Thyroid gland (tissue), 4 donors: ENCODE measurements at regions not wholly inside any gene's neighbourhood (a gene's known extent, or its start where the extent isn't known, plus 50 kb on each side); places are given as distances from the start of the nearest gene placed in this dataset.

ENCODE experiments used
- DNase-seq, 2 donors: peaks; one replicate each; pipeline ENCODE4 v3.0.0-alpha.2; 2019
- H3K27ac ChIP-seq, 3 donors: fragments of 200-600 bp; sonication (generic); 1 replicate in 2 of 3; 2 replicates in 1 of 3; pipeline ENCODE4 v1.5.1; 2016 to 2019; ENCODE audit warnings: mild to moderate bottlenecking in 1 of 3, moderate library complexity in 1 of 3
- H3K27me3 ChIP-seq: fragments of 200-600 bp; sonication (generic); one replicate; pipeline ENCODE4 v1.5.1; 2019
- H3K36me3 ChIP-seq, 2 donors: fragments of 200-600 bp; sonication (generic); one replicate each; pipeline ENCODE4 v1.5.1; 2016 to 2019
- H3K4me1 ChIP-seq, 2 donors: fragments of 200-600 bp; sonication (generic); one replicate each; pipeline ENCODE4 v1.5.1; 2017 to 2019
- H3K4me3 ChIP-seq, 3 donors: fragments of 200-600 bp; sonication (generic); replicated peaks in 1 of 3; 1 replicate in 2 of 3; 2 replicates in 1 of 3; pipeline ENCODE4 v1.5.1; 2016; ENCODE audit warnings: mild to moderate bottlenecking in 1 of 3
- H3K9me3 ChIP-seq: fragments of 200-600 bp; sonication (generic); one replicate; pipeline ENCODE4 v1.5.1; 2017
- CTCF ChIP-seq, 6 experiments: fragments of 200-600 bp in 3 of 6; fragments of 450-650 bp in 3 of 6; sonication (generic) in 3 of 6; IDR thresholded peaks; one replicate each; pipeline ENCODE4 v1.5.1; 2016 to 2019; ENCODE audit warnings: antibody characterized with exemption in 6 of 6, mild to moderate bottlenecking in 2 of 6, inconsistent platforms in 1 of 6, moderate library complexity in 1 of 6
- POLR2A ChIP-seq, 2 donors: fragments of 450-650 bp; IDR thresholded peaks; one replicate each; pipeline ENCODE4 v1.6.1; 2017; ENCODE audit warnings: antibody characterized with exemption in 2 of 2, mild to moderate bottlenecking in 2 of 2, moderate library complexity in 1 of 2
- WGBS, 2 donors: methylation state at CpG; one replicate each; pipeline ENCODE4 v1.1.5; 2017; 5-methylcytosine and 5-hydroxymethylcytosine counted together
- intact Hi-C: fragments of 100-400 bp; cut with DNase I; formaldehyde crosslinking; loops from one replicate; pipeline ENCODE4 v1.15.1; 2023

DNA sequence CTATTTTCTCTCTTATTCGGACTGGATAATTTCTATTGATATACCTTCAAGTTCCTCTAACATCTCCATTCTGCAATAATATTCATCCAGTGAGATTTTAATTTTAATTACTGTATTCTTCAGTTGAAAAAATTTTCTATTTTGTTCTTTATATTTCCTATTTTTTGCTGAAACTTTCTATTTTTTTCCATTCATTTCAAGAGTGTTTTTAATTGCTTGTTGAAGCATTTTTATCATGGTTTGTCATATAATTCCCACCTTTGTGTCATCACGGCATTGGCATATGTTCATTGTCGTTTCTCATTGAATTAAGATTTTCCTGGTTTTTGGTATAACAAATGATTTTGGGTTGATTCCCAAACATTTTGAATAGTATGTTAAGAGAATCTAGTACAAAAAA is 214.9 kb upstream of the HDDC2 start:
- TF ChIP-seq CTCF (IDR thresholded peaks at IDR 0.05) (no peak), POLR2A (IDR thresholded peaks at IDR 0.05) (no peak)
- intact Hi-C loops = no loop called here
- H3K27ac ChIP-seq = no peak overlapping the region
- no peaks in the 10 kb centered on the region for H3K9me3 ChIP-seq
- no peak overlapping the region for H3K4me3 ChIP-seq
- peaks cover 11% of the 10 kb centered on the region in 2 donors for H3K4me1 ChIP-seq
- no peak for DNase-seq
- WGBS, 2 donors = 83 to 87% methylated on average over 3 of the region's 3 CpGs
- no peaks in the 10 kb centered on the region for H3K27me3 ChIP-seq
- no peaks in the 10 kb centered on the region for H3K36me3 ChIP-seq

DNA sequence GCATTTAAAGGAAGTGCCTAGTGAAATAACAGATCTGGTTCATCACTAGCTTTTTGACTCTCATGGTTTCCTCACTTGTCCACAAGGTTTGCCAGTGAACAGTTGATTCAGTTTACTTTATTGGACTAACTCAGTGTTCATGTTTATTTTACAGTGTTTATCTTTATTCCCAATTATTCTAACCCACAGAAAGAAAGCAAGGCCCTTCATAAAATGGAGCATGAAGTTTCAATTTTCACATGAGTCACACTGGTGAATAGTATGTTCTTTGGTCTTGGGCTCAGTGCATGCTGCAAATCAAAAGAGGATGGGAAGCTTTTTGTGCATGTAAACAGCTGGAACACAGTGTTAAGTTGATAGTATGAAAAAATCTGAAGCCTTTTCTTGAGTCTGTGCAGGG is 217.6 kb upstream of the HDDC2 start:
- no peaks in the 10 kb centered on the region for H3K9me3 ChIP-seq
- intact Hi-C loops = no loop called here
- no peak overlapping the region for H3K27ac ChIP-seq
- H3K4me3 ChIP-seq = no peak overlapping the region
- no peaks in the 10 kb centered on the region for H3K27me3 ChIP-seq
- DNase-seq = no peak
- H3K36me3 ChIP-seq = no peaks in the 10 kb centered on the region
- peaks cover 11% of the 10 kb centered on the region in 2 donors for H3K4me1 ChIP-seq
- TF ChIP-seq POLR2A (IDR thresholded peaks at IDR 0.05) (no peak), CTCF (IDR thresholded peaks at IDR 0.05) (peak in 1 of 6 experiments; percentile 7)

GRCh38 chr6:125524356-125524755 is 222.6 kb upstream of the HDDC2 start:
- TF ChIP-seq POLR2A (IDR thresholded peaks at IDR 0.05) (no peak), CTCF (IDR thresholded peaks at IDR 0.05) (no peak)
- Histone ChIP-seq H3K4me3 (no peak overlapping the region), H3K4me1 (peaks cover 9 to 11% of the 10 kb centered on the region in 2 donors), H3K36me3 (no peaks in the 10 kb centered on the region), H3K27ac (no peak overlapping the region), H3K27me3 (no peaks in the 10 kb centered on the region), H3K9me3 (no peaks in the 10 kb centered on the region)
- WGBS, 2 donors = 45 to 47% methylated on average over 2 of the region's 2 CpGs
- DNase-seq = no peak
- intact Hi-C loops = no loop called here

- Histone ChIP-seq H3K9me3 (no peaks in the 10 kb centered on the region), H3K4me1 (no peaks in the 10 kb centered on the region), H3K27ac (no peak overlapping the region), H3K4me3 (no peak overlapping the region), H3K27me3 (no peaks in the 10 kb centered on the region), H3K36me3 (no peaks in the 10 kb centered on the region)
- WGBS, 2 donors = 33 to 67% methylated on average over 1 of the region's 1 CpG
- intact Hi-C loops = no loop called here
- no peak for DNase-seq
- TF ChIP-seq CTCF (IDR thresholded peaks at IDR 0.05) (no peak), POLR2A (IDR thresholded peaks at IDR 0.05) (no peak)
Observed at GRCh38 chr6:125526007-125526720, 223.3 kb upstream of the HEY2 start.

- no peaks in the 10 kb centered on the region for H3K27me3 ChIP-seq
- DNase-seq = no peak
- WGBS, 2 donors = 61 to 73% methylated on average over 6 of the region's 6 CpGs
- H3K4me3 ChIP-seq = no peak overlapping the region
- TF ChIP-seq CTCF (IDR thresholded peaks at IDR 0.05) (no peak), POLR2A (IDR thresholded peaks at IDR 0.05) (no peak)
- no peaks in the 10 kb centered on the region for H3K36me3 ChIP-seq
- intact Hi-C loops = no loop called here
- no peaks in the 10 kb centered on the region for H3K9me3 ChIP-seq
- H3K4me1 ChIP-seq = no peaks in the 10 kb centered on the region
- no peak overlapping the region for H3K27ac ChIP-seq
Observed at GRCh38 chr6:125528621-125529041, 220.8 kb upstream of the HEY2 start.
